H1 (cell line): ENCODE measurements at regions not wholly inside any gene's neighbourhood (a gene's known extent, or its start where the extent isn't known, plus 50 kb on each side); places are given as distances from the start of the nearest gene placed in this dataset.

Experiments
- CTCF ChIA-PET: fragments of 300-600 bp; sonication (Branson Sonifier 250); formaldehyde crosslinking; loops from one replicate; lab custom pipeline; 2021; ENCODE audit not compliant: partially characterized antibody; lab: Charles Lee
- POLR2A ChIA-PET: fragments of 300-600 bp; sonication (Branson Sonifier 250); formaldehyde crosslinking; loops from one replicate; lab custom pipeline; 2021; ENCODE audit warnings: inconsistent platforms; ENCODE audit not compliant: partially characterized antibody; lab: Charles Lee
- DNase-seq, 2 experiments: peaks; one replicate each; pipeline versions ENCODE4 v3.0.0 to v3.0.0-alpha.2; 2010 to 2022; ENCODE audit warnings: low spot score in 2 of 2, low read depth in 1 of 2, mixed read lengths in 1 of 2
- FAIRE-seq: peaks from 2 replicates; lab custom pipeline; 2011; peaks lifted over from hg19 to GRCh38; lab: Jason Lieb, UNC
- H2AFZ ChIP-seq: 2 replicates; pipeline ENCODE4 v1.8.1; 2012; ENCODE audit warnings: low read length, inconsistent platforms
- H2AK5ac ChIP-seq: 2 replicates; pipeline ENCODE4 v1.6.1; 2013; ENCODE audit warnings: low read depth, low read length
- H2BK120ac ChIP-seq: replicated peaks from 2 replicates; pipeline ENCODE3; 2013; ENCODE audit warnings: low read depth, low read length, inconsistent platforms
- H2BK12ac ChIP-seq: 2 replicates; pipeline ENCODE4 v1.6.1; 2013; ENCODE audit warnings: low read depth, low read length
- H2BK15ac ChIP-seq: 2 replicates; pipeline ENCODE4 v1.6.1; 2013; ENCODE audit warnings: low read length
- H2BK20ac ChIP-seq: 2 replicates; pipeline ENCODE4 v1.6.1; 2013; ENCODE audit warnings: low read length
- H2BK5ac ChIP-seq: 2 replicates; pipeline ENCODE4 v1.6.1; 2013; ENCODE audit warnings: low read depth, low read length
- H3K14ac ChIP-seq: 2 replicates; pipeline ENCODE4 v1.6.1; 2013; ENCODE audit warnings: inconsistent platforms; ENCODE audit not compliant: insufficient read length
- H3K18ac ChIP-seq: 2 replicates; pipeline ENCODE4 v1.6.1; 2013; ENCODE audit warnings: low read length; ENCODE audit errors: extremely low read depth
- H3K23ac ChIP-seq: 2 replicates; pipeline ENCODE4 v1.6.1; 2013; ENCODE audit warnings: inconsistent platforms; ENCODE audit not compliant: insufficient read length
- H3K23me2 ChIP-seq: 2 replicates; pipeline ENCODE4 v1.6.1; 2013; ENCODE audit warnings: low read depth, low read length
- H3K27ac ChIP-seq: 2 replicates; pipeline ENCODE4 v1.6.1; 2011; ENCODE audit warnings: low read depth, low read length, inconsistent platforms
- H3K27me3 ChIP-seq, 4 experiments: replicated peaks in 1 of 4; 1 replicate in 1 of 4; 2 replicates in 3 of 4; pipeline versions ENCODE4 v1.6.1 to v1.8.1; 2011 to 2013; ENCODE audit warnings: low read length in 3 of 4, mild to moderate bottlenecking in 3 of 4, inconsistent platforms in 2 of 4, mixed read lengths in 2 of 4, moderate library complexity in 1 of 4; ENCODE audit not compliant: control insufficient read depth in 3 of 4, insufficient read depth in 3 of 4; ENCODE audit errors: extremely low read depth in 1 of 4
- H3K36me3 ChIP-seq, 4 experiments: 2 replicates each; pipeline versions ENCODE4 v1.6.1 to v1.8.1; 2011 to 2013; ENCODE audit warnings: mild to moderate bottlenecking in 4 of 4, low read length in 3 of 4, moderate library complexity in 2 of 4, control low read depth in 1 of 4, inconsistent platforms in 1 of 4; ENCODE audit not compliant: insufficient read depth in 4 of 4, control insufficient read depth in 2 of 4
- H3K4ac ChIP-seq: replicated peaks from 2 replicates; pipeline ENCODE3; 2013; ENCODE audit warnings: low read length, low read depth, mixed read lengths, inconsistent platforms; ENCODE audit not compliant: insufficient read length
- H3K4me1 ChIP-seq, 4 experiments: replicated peaks in 1 of 4; 1 replicate in 1 of 4; 2 replicates in 3 of 4; pipeline versions ENCODE4 v1.6.1 to v1.8.1; 2011 to 2013; ENCODE audit warnings: low read length in 3 of 4, inconsistent platforms in 2 of 4, mixed read lengths in 1 of 4; ENCODE audit not compliant: insufficient read depth in 4 of 4, control insufficient read depth in 3 of 4
- H3K4me2 ChIP-seq, 2 experiments: 2 replicates each; pipeline versions ENCODE4 v1.6.1 to v1.8.1; 2011 to 2013; ENCODE audit warnings: low read depth in 2 of 2, low read length in 2 of 2, control low read depth in 1 of 2, inconsistent platforms in 1 of 2, mild to moderate bottlenecking in 1 of 2; ENCODE audit not compliant: insufficient read depth in 1 of 2
- H3K4me3 ChIP-seq, 4 experiments: fragments of 200-600, 300-600 bp in 1 of 4; sonication (generic), shearing (Covaris generic), sonication (Bioruptor Twin) in 1 of 4; 2 replicates each; pipeline versions ENCODE4 v1.5.1 to v1.8.1; 2011 to 2016; ENCODE audit warnings: low read length in 4 of 4, low read depth in 3 of 4, control low read depth in 2 of 4, inconsistent platforms in 2 of 4, mild to moderate bottlenecking in 2 of 4, mixed read lengths in 1 of 4, moderate library complexity in 1 of 4; ENCODE audit not compliant: insufficient read depth in 2 of 4; ENCODE audit errors: extremely low read depth in 1 of 4
- H3K56ac ChIP-seq: replicated peaks from 2 replicates; pipeline ENCODE3; 2013; ENCODE audit warnings: low read depth, mild to moderate bottlenecking, mixed read lengths, low read length, inconsistent platforms; ENCODE audit not compliant: insufficient read length
- H3K79me1 ChIP-seq: 2 replicates; pipeline ENCODE4 v1.6.1; 2013; ENCODE audit warnings: low read depth, low read length, control low read depth
- H3K79me2 ChIP-seq, 2 experiments: 2 replicates each; pipeline versions ENCODE4 v1.6.1 to v1.8.1; 2012 to 2013; ENCODE audit warnings: low read length in 2 of 2, mild to moderate bottlenecking in 2 of 2, inconsistent platforms in 1 of 2; ENCODE audit not compliant: insufficient read depth in 2 of 2, control insufficient read depth in 1 of 2
- H3K9ac ChIP-seq, 4 experiments: replicated peaks in 1 of 4; 1 replicate in 1 of 4; 2 replicates in 3 of 4; pipeline versions ENCODE4 v1.6.1 to v1.8.1; 2011 to 2013; ENCODE audit warnings: low read depth in 3 of 4, low read length in 3 of 4, control low read depth in 2 of 4, mild to moderate bottlenecking in 2 of 4, moderate library complexity in 2 of 4, inconsistent platforms in 1 of 4; ENCODE audit errors: extremely low read depth in 1 of 4
- H3K9me3 ChIP-seq, 2 experiments: 2 replicates each; pipeline versions ENCODE4 v1.6.1 to v1.8.1; 2012 to 2013; ENCODE audit warnings: mild to moderate bottlenecking in 2 of 2, moderate library complexity in 2 of 2, control low read depth in 1 of 2, inconsistent platforms in 1 of 2, low read depth in 1 of 2, low read length in 1 of 2, mixed read lengths in 1 of 2; ENCODE audit not compliant: insufficient read depth in 2 of 2
- H4K20me1 ChIP-seq, 2 experiments: replicated peaks in 1 of 2; 2 replicates each; pipeline versions ENCODE3 to v1.8.1; 2011 to 2013; ENCODE audit warnings: inconsistent platforms in 2 of 2, low read length in 2 of 2, mild to moderate bottlenecking in 1 of 2; ENCODE audit not compliant: insufficient read depth in 2 of 2, control insufficient read depth in 1 of 2
- H4K5ac ChIP-seq: 2 replicates; pipeline ENCODE4 v1.6.1; 2013; ENCODE audit warnings: low read length, low read depth, mixed read lengths, inconsistent platforms; ENCODE audit not compliant: insufficient read length
- H4K8ac ChIP-seq: 2 replicates; pipeline ENCODE4 v1.8.0; 2013; ENCODE audit warnings: mild to moderate bottlenecking, moderate library complexity, low read length, inconsistent platforms; ENCODE audit not compliant: insufficient read depth; ENCODE audit errors: extremely low read depth
- H4K91ac ChIP-seq: replicated peaks from 2 replicates; pipeline ENCODE3; 2013; ENCODE audit warnings: low read length, mixed read lengths, inconsistent platforms; ENCODE audit not compliant: insufficient read length
- EZH2 ChIP-seq: fragments of 200-600 bp; sonication (generic); IDR thresholded peaks from 2 replicates; pipeline ENCODE4 v1.7.1; 2012; ENCODE audit warnings: low read depth, mild to moderate bottlenecking, moderate library complexity, low read length, inconsistent platforms; ENCODE audit not compliant: severe bottlenecking
- GTF2F1 ChIP-seq: IDR thresholded peaks from 2 replicates; pipeline ENCODE4 v1.6.1; 2012; ENCODE audit warnings: low read depth, low read length, improper control_type of control experiment, borderline replicate concordance
- WGBS, 2 experiments: shearing (Covaris generic) in 1 of 2; methylation state at CpG; one replicate each; pipeline versions ENCODE4 v1.1.6 to v1.1.7; 2013 to 2015; ENCODE audit warnings: low lambda C conversion rate in 2 of 2, mixed read lengths in 2 of 2, inconsistent platforms in 1 of 2, low coverage in 1 of 2, missing lambda C conversion rate in 1 of 2; ENCODE audit not compliant: insufficient replicate concordance in 2 of 2, insufficient coverage in 1 of 2, insufficient read length in 1 of 2; ENCODE audit errors: extremely low coverage in 1 of 2, missing lambda C conversion rate in 1 of 2; 5-methylcytosine and 5-hydroxymethylcytosine counted together

DNA sequence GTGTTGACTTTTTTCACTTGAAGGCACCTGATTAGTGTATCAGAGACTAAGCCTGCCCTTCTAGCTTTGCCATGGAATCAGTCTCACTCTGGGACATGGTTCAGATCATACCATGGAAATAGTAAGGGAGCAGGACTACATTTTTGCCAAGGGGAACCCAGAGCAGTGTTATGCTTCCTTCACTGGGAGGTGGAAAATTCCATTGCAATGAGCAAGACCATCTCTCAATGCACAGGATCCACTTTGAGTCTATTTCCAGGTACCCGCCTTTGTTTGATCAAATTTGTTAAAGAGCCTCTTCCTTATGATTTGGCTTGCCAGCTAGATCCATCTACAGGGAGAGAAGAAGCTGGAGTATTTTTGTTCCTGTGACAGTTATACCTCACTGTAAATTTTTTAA is 395.8 kb downstream of the MTX2 start:
- Histone ChIP-seq H3K27me3 (peaks cover 5 to 19% (median 17%) of the 10 kb centered on the region in 4 experiments; a peak in 6 of 7 replicates), H3K4me1 (peaks cover 0 to 5% (median 2%) of the 10 kb centered on the region in 4 experiments; a peak in 1 of 7 replicates), H3K23me2 (no peaks in the 10 kb centered on the region), H3K14ac (no peak overlapping the region), H4K8ac (no peak overlapping the region), H3K56ac (no peak overlapping the region), H2BK5ac (no peak overlapping the region), H3K4ac (no peak overlapping the region), H2BK15ac (no peak overlapping the region), H3K4me2 (no peak overlapping the region), H4K5ac (no peak overlapping the region), H2AFZ (no peak overlapping the region), H2BK120ac (no peak overlapping the region), H4K91ac (no peak overlapping the region), H2BK20ac (no peak overlapping the region), H3K23ac (no peak overlapping the region), H2AK5ac (no peak overlapping the region), H3K9ac (no peak overlapping the region), H3K27ac (no peak overlapping the region), H3K36me3 (no peaks in the 10 kb centered on the region), H3K79me1 (no peaks in the 10 kb centered on the region), H3K79me2 (no peaks in the 10 kb centered on the region), H2BK12ac (no peak overlapping the region), H3K18ac (no peak overlapping the region), H4K20me1 (no peaks in the 10 kb centered on the region), H3K9me3 (no peaks in the 10 kb centered on the region; a peak in 1 of 4 replicates), H3K4me3 (no peak overlapping the region)
- WGBS, 2 experiments = 80% methylated on average over 1 of the region's 1 CpG; no CpG with 5 or more reads in 1 of the 2 experiments
- DNase-seq (no peak), FAIRE-seq (no peak)
- TF ChIP-seq GTF2F1 = no peak
- TF ChIP-seq EZH2 = no peak
- CTCF ChIA-PET = interaction anchor here (0.6 to 9.9 kb wide), 6 partner anchors 11 to 525 kb away, joined by 3 to 123 read pairs (median 8); no protein-coding TSS in a partner anchor
- POLR2A ChIA-PET = no interaction called here
